ENCODE measurements at regions not wholly inside any gene's neighbourhood (a gene's known extent, or its start where the extent isn't known, plus 50 kb on each side); places are given as distances from the start of the nearest gene placed in this dataset.
A peak's percentile ranks its signal among the peaks of the same experiment; 100 is the strongest.

- H3K36me3 ChIP-seq: no peaks in the 10 kb centered on the region
- no peak for DNase-seq
- no peaks in the 10 kb centered on the region for H3K27me3 ChIP-seq (replicated peaks in 1 of 7)
- WGBS, 5 donors: 35 to 69% (median 56%) methylated on average over 5 of the region's 5 CpGs
- H3K4me3 ChIP-seq: no peak overlapping the region
- intact Hi-C loops (cut with DNase I; ENCODE audit: low total_unique reads): loop anchor here (10.0 kb wide), 2 partner anchors 200 to 1240 kb away; partner anchors contain the start of gene DAZL
- no peak for TF ChIP-seq POLR2A (IDR thresholded peaks at IDR 0.05)
- no peak for TF ChIP-seq POLR2AphosphoS5 (IDR thresholded peaks at IDR 0.05)
- TF ChIP-seq CTCF (IDR thresholded peaks at IDR 0.05 in 8 of 11, conservative IDR thresholded peaks at IDR 0.05 in 3 of 11): no peak
- H3K27ac ChIP-seq: no peak overlapping the region
- H3K4me1 ChIP-seq: peaks cover 0 to 7% (median 2%) of the 10 kb centered on the region in 6 donors
- H3K9me3 ChIP-seq: no peaks in the 10 kb centered on the region
These were observed 102.8 kb upstream of the TBC1D5 start for GRCh38 chr3:17845026-17845812.

GRCh38 chr3:17844236-17844635, 101.8 kb upstream of the TBC1D5 start:
- no peak overlapping the region for H3K4me3 ChIP-seq
- WGBS, 5 donors: 71 to 91% (median 86%) methylated on average over 3 of the region's 3 CpGs
- H3K4me1 ChIP-seq: peaks cover 0 to 7% (median 2%) of the 10 kb centered on the region in 6 donors
- DNase-seq: no peak
- TF ChIP-seq POLR2A (IDR thresholded peaks at IDR 0.05): no peak
- no peak for TF ChIP-seq POLR2AphosphoS5 (IDR thresholded peaks at IDR 0.05)
- TF ChIP-seq CTCF (IDR thresholded peaks at IDR 0.05 in 8 of 11, conservative IDR thresholded peaks at IDR 0.05 in 3 of 11): no peak
- H3K27me3 ChIP-seq (replicated peaks in 1 of 7): no peaks in the 10 kb centered on the region
- no peaks in the 10 kb centered on the region for H3K9me3 ChIP-seq
- H3K36me3 ChIP-seq: no peaks in the 10 kb centered on the region
- intact Hi-C loops (cut with DNase I; ENCODE audit: low total_unique reads): loop anchor here (5.0 to 10.0 kb wide), 4 partner anchors 199 to 1239 kb away; partner anchors contain the start of gene DAZL
- H3K27ac ChIP-seq: no peak overlapping the region

GRCh38 chr3:17841190-17841828, 98.9 kb upstream of the TBC1D5 start:
- 16 to 20% (median 17%) methylated on average over 9 of the region's 9 CpGs for WGBS, 5 donors
- DNase-seq: peak; percentile 92
- Histone ChIP-seq H3K27me3 (replicated peaks in 1 of 7) (no peaks in the 10 kb centered on the region), H3K4me1 (peaks cover 0 to 7% (median 2%) of the 10 kb centered on the region in 6 donors), H3K27ac (no peak overlapping the region), H3K4me3 (no peak overlapping the region), H3K9me3 (no peaks in the 10 kb centered on the region), H3K36me3 (no peaks in the 10 kb centered on the region)
- intact Hi-C loops (cut with DNase I; ENCODE audit: low total_unique reads): loop anchor here (5.0 to 10.0 kb wide), 4 partner anchors 197 to 1237 kb away; partner anchors contain the start of gene DAZL
- no peak for TF ChIP-seq POLR2A (IDR thresholded peaks at IDR 0.05)
- TF ChIP-seq CTCF (IDR thresholded peaks at IDR 0.05 in 8 of 11, conservative IDR thresholded peaks at IDR 0.05 in 3 of 11): peak; percentile 75 to 94 (median 89)
- TF ChIP-seq POLR2AphosphoS5 (IDR thresholded peaks at IDR 0.05): peak in 2 of 3 donors; percentile 29 to 47

- no peak for DNase-seq
- 80 to 88% (median 86%) methylated on average over 5 of the region's 5 CpGs for WGBS, 5 donors
These were observed 98.2 kb upstream of the TBC1D5 start for GRCh38 chr3:17840651-17841050.

More at GRCh38 chr3:17840651-17841050, 98.2 kb upstream of the TBC1D5 start:
- Histone ChIP-seq H3K36me3 (no peaks in the 10 kb centered on the region), H3K9me3 (no peaks in the 10 kb centered on the region), H3K27me3 (replicated peaks in 1 of 7) (peaks cover 0 to under 1% (median 0%) of the 10 kb centered on the region in 7 donors), H3K4me3 (no peak overlapping the region), H3K4me1 (peaks cover 0 to 7% (median 2%) of the 10 kb centered on the region in 6 donors), H3K27ac (no peak overlapping the region)
- intact Hi-C loops (cut with DNase I; ENCODE audit: low total_unique reads): loop anchor here (5.0 to 10.0 kb wide), 4 partner anchors 196 to 1236 kb away; partner anchors contain the start of gene DAZL
- TF ChIP-seq CTCF (IDR thresholded peaks at IDR 0.05 in 8 of 11, conservative IDR thresholded peaks at IDR 0.05 in 3 of 11) (no peak), POLR2A (IDR thresholded peaks at IDR 0.05) (no peak), POLR2AphosphoS5 (IDR thresholded peaks at IDR 0.05) (no peak)
